Spinal cord (tissue), 9 donors: ENCODE measurements at regions not wholly inside any gene's neighbourhood (a gene's known extent, or its start where the extent isn't known, plus 50 kb on each side); places are given as distances from the start of the nearest gene placed in this dataset.

Source experiments
- DNase-seq, 6 donors: peaks; one replicate each; pipeline versions ENCODE4 v3.0.0 to v3.0.0-alpha.2; 2013 to 2015; ENCODE audit warnings: low spot score in 6 of 6, low read depth in 4 of 6
- H3K27ac ChIP-seq: one replicate; pipeline ENCODE4 v1.5.1; 2013; ENCODE audit warnings: low read depth, low read length, control low read depth
- H3K27me3 ChIP-seq: one replicate; pipeline ENCODE4 v1.6.1; 2013; ENCODE audit warnings: low read length; ENCODE audit not compliant: control insufficient read depth, insufficient read depth
- H3K36me3 ChIP-seq: one replicate; pipeline ENCODE4 v1.6.1; 2013; ENCODE audit warnings: low read length; ENCODE audit not compliant: control insufficient read depth, insufficient read depth
- H3K4me1 ChIP-seq: one replicate; pipeline ENCODE4 v1.6.1; 2013; ENCODE audit warnings: low read length; ENCODE audit not compliant: control insufficient read depth, insufficient read depth
- H3K4me3 ChIP-seq: one replicate; pipeline ENCODE4 v1.5.1; 2013; ENCODE audit warnings: low read depth, low read length, control low read depth
- H3K9me3 ChIP-seq: one replicate; pipeline ENCODE4 v1.6.1; 2013; ENCODE audit warnings: low read length; ENCODE audit not compliant: control insufficient read depth, insufficient read depth
- WGBS: methylation state at CpG from one replicate; pipeline ENCODE4 v1.1.5; 2013; ENCODE audit warnings: missing lambda C conversion rate; ENCODE audit not compliant: insufficient coverage; 5-methylcytosine and 5-hydroxymethylcytosine counted together
- donor health status: healthy.

DNA sequence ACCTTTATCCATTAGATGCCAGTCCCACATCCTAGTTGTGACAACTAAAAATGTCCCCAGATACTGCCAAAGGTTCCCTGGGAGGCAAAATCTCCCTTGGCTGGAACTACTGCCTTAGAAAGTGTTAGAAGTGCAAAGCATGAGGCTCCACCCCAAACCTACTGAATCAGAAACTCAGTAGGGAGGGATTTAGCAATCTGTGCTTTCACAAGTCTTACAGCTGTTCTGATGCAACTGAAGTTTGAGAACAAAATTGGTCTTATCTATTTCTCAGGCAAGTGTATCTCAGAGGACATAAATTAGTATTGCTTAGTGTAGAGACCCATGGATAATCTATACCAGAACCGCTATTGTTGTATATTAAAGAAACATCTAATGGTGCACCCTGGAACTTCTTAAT, 70.2 kb downstream of the CLDN1 start:
- no CpG with 5 or more reads among the region's 1 CpG for whole genome bisulfite sequencing
- H3K9me3 ChIP-seq = no peaks in the 10 kb centered on the region
- no peaks in the 10 kb centered on the region for H3K4me1 ChIP-seq
- H3K27me3 ChIP-seq = no peaks in the 10 kb centered on the region
- peak in 1 of 6 donors; percentile 29 for DNase-seq
- H3K36me3 ChIP-seq = no peaks in the 10 kb centered on the region
- H3K27ac ChIP-seq = no peak overlapping the region
- H3K4me3 ChIP-seq = no peak overlapping the region

DNA sequence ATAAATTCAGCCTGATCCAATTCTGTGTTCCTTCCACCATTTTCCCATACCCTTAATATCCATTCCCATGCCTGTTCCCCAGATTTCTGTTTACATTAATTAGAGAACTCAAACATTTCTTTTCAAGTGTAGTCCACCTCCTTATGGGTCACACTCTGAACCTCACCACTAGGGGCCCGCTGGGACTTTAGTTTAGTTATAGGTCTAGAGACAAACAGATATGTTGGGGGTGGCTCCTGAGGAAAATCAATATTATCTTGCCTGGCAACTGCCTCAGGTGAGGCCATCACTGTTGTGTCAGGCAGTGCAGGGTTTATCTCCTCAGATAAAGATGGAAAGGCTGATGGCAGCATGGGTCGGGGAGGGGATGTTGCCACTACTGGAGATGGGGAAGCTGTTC, 72.8 kb downstream of the CLDN1 start:
- Histone ChIP-seq H3K36me3 (no peaks in the 10 kb centered on the region), H3K4me1 (no peaks in the 10 kb centered on the region), H3K4me3 (no peak overlapping the region), H3K27ac (no peak overlapping the region), H3K9me3 (no peaks in the 10 kb centered on the region), H3K27me3 (no peaks in the 10 kb centered on the region)
- no peak for DNase-seq
- WGBS = 100% methylated on average over 1 of the region's 2 CpGs

DNA sequence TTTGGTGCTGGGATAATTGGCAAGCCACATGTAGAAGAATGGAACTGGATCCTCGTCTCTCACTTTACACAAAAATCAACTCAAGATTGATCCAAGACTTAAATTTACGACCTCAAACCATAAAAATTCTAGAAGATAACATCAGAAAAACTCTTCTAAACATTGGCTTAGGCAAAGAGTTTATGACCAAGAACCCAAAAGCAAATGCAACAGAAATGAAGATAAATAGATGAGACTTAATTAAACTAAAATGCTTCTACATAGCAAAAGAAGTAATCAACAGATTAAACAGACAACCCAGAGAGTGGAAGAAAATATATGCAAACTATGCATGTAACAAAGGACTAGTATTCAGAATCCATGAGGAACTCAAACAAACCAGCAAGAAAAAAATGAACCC, 80.1 kb downstream of the CLDN1 start:
- WGBS = no CpG with 5 or more reads among the region's 2 CpGs
- no peak overlapping the region for H3K4me3 ChIP-seq
- H3K27me3 ChIP-seq = no peaks in the 10 kb centered on the region
- H3K9me3 ChIP-seq = peaks cover 4% of the 10 kb centered on the region
- H3K36me3 ChIP-seq = no peaks in the 10 kb centered on the region
- H3K27ac ChIP-seq = no peak overlapping the region
- H3K4me1 ChIP-seq = no peaks in the 10 kb centered on the region
- no peak for DNase-seq

DNA sequence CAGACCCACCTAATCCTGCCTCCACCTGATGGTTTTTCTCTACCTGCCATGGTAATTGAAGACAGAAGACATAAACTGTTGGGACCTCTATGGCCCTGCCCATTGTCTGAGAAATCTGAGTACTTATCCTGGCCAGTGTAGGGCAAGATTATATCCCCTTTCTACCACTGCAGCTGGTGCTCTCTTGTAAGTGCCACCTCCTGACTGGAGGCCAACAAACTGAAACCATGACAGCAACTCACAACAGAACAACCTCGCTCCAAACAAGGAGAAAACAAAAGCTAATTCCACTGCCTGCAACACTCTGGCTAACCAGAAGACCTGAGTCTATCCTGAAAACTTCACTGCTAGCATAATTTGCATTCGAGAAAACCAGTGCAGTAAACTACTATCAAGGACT, 82.9 kb downstream of the CLDN1 start:
- H3K9me3 ChIP-seq = peaks cover 4% of the 10 kb centered on the region
- no peak overlapping the region for H3K4me3 ChIP-seq
- no peak overlapping the region for H3K27ac ChIP-seq
- H3K27me3 ChIP-seq = no peaks in the 10 kb centered on the region
- WGBS = 82% methylated on average over 2 of the region's 2 CpGs
- H3K4me1 ChIP-seq = no peaks in the 10 kb centered on the region
- no peaks in the 10 kb centered on the region for H3K36me3 ChIP-seq
- no peak for DNase-seq

DNA sequence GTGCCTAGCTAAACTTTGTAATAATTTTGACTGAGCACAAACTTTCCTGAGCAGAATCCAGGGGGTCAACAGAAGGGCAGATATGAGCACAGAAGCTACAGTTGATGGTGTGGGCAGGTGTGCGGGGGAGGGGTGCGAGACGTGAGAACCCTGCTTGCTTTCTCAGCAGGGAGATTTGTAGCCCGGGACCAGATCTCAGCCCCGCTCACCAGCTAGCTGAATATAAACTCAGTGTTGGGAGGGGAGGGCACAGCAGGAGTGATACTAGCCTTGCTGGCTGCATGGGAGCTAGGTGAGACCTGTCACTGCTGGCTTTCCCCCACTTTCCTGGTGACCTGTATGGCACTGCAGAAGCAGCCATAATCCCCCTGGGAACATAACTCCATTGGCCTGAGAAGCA, 83.4 kb downstream of the CLDN1 start:
- H3K36me3 ChIP-seq = no peaks in the 10 kb centered on the region
- no peak overlapping the region for H3K4me3 ChIP-seq
- DNase-seq = no peak
- H3K4me1 ChIP-seq = no peaks in the 10 kb centered on the region
- 81% methylated on average over 5 of the region's 5 CpGs for WGBS
- peaks cover 4% of the 10 kb centered on the region for H3K9me3 ChIP-seq
- no peaks in the 10 kb centered on the region for H3K27me3 ChIP-seq
- H3K27ac ChIP-seq = no peak overlapping the region

DNA sequence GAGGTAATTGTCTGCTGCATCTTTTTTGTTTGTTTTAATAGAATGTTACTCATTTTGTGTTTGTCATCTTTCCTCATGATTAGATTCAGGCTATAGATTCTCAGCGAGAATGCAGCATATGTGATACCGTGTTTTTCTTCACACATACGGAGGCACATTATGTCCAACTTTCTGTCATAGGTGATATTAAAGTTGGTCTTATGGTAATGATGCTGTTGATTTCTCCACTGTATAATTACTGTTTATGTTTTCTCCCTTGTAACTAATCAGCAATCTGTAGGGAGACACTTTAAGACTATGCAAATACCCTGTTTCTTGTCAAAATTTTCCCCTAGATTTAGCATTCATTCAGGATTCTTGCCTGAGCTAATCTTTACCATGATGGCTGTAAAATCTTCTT, 87.6 kb downstream of the CLDN1 start:
- WGBS = no CpG with 5 or more reads among the region's 3 CpGs
- Histone ChIP-seq H3K27me3 (no peaks in the 10 kb centered on the region), H3K4me1 (no peaks in the 10 kb centered on the region), H3K27ac (no peak overlapping the region), H3K4me3 (no peak overlapping the region), H3K36me3 (no peaks in the 10 kb centered on the region), H3K9me3 (no peaks in the 10 kb centered on the region)
- DNase-seq = peak in 1 of 6 donors; percentile 82

DNA sequence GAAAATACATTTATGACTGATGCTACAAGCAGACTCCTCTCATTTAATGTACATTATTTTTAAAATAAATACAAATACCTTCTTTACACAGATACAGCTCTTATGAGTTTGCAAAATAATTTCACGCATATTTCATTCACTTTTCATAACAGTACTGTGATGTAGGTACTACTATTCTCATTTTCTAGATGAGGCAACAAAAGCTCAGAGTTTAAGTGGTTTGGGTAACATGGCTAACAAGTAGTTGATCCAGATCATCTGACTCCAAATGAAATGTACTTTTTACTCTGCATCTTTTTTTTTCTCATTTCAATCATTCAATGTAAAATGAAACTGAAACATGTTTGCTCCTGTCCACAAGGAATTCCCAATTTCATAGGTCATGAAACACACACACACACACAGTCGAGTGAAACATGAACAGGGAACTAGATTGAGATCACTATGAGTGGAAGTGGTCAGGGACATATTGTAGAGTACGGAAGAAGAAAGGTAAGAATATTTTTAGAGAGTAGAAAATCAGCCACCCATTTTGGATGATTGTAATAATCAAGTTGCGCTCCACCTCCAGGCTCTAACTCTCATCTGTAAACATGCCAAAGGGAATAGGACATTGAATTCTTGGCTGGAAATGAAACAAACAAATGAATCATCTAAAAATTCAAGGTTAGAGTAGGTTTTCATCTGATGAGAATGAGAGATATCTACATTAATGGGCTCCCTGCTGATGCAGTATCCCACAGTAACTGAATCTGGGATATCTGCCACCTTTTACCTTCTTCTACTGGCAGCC, 92.4 kb downstream of the CLDN1 start:
- Histone ChIP-seq H3K4me1 (no peaks in the 10 kb centered on the region), H3K9me3 (no peaks in the 10 kb centered on the region), H3K27me3 (no peaks in the 10 kb centered on the region), H3K4me3 (no peak overlapping the region), H3K36me3 (no peaks in the 10 kb centered on the region), H3K27ac (no peak overlapping the region)
- no peak for DNase-seq
- no CpG with 5 or more reads among the region's 4 CpGs for WGBS

DNA sequence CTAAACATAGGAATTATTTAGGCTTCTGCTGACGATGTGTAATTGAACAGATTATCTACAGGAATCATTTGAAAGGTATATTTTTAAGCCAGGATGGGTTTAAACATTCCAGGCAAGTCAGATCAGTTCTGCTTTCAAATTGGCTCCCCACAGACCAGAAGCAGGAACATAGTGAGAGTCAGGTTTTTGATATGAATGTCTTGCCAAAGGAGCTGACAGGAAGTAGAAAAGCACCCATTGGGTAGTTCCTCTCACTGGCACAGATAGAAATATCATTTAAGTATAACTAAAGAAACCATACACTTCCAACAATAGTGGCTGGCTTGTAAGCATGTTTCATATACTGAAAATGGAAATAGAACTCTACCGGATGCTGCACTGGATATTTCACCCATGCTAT, 95.2 kb downstream of the CLDN1 start:
- 80% methylated on average over 1 of the region's 2 CpGs for WGBS
- DNase-seq = peak in 1 of 6 donors; percentile 38
- Histone ChIP-seq H3K4me1 (no peaks in the 10 kb centered on the region), H3K9me3 (no peaks in the 10 kb centered on the region), H3K27me3 (no peaks in the 10 kb centered on the region), H3K36me3 (no peaks in the 10 kb centered on the region), H3K27ac (no peak overlapping the region), H3K4me3 (no peak overlapping the region)

DNA sequence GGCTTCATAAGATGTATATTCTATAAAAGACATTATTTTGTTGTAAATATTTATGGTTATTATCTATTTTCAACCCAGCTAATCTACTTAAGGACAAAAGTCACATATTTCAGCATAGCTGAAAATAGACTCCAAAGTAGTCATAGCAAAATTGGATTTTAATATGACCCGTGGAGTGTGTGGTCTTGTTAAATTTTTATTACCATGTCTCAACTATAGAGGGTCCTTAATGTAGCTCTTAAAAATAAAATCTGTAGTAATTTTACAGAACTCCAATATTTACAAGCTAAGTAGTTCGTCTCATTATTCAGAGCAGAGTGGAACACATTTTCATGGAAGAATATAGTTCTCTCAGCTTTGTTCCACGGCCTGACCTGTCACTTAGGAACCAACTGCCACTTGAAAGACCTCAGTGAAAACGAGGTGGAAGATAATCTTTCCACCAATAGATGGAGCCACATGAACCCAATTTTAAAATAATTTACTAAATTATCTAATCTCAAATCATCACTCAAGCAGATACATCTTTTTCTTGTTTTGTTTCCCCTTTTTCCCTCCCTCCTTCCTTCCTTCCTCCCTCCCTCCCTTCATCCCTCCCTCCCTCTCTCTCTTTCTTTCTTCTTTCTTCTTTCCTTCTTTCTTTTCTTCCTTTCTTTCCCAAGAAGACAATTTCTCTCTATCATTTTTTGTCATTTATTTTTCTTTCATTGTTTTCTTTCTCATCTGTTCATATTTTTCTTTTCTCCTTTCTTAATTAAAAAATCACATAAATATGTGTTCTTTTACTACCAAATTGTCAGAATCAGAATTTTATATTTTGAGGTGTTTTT, 97.2 kb downstream of the CLDN1 start:
- WGBS = 0% methylated on average over 2 of the region's 4 CpGs
- no peaks in the 10 kb centered on the region for H3K27me3 ChIP-seq
- H3K36me3 ChIP-seq = no peaks in the 10 kb centered on the region
- no peak overlapping the region for H3K4me3 ChIP-seq
- H3K9me3 ChIP-seq = no peaks in the 10 kb centered on the region
- H3K4me1 ChIP-seq = no peaks in the 10 kb centered on the region
- DNase-seq = peak in 3 of 6 donors; percentile 6 to 68 (median 63)
- H3K27ac ChIP-seq = no peak overlapping the region

DNA sequence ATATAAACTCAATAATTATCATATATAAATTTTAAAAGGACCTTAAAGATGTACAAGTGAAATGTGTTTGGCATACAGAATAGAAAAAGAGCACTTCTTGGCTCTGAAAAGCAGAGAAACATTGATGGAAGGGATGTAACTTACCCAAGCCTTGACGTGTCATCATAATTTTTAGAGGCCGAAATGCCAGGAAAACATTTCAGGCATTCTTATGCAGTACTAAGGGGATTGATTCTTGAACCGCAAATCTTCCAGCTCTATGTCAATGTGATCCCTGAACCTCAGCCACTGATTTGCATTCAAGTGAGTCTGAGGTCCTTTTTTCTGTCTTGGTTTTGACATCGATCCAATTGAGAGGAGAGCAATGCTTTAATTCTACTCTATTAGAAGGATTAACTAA, 97.8 kb downstream of the CLDN1 start:
- 55% methylated on average over 2 of the region's 4 CpGs for WGBS

More for the DNA sequence above, 97.8 kb downstream of the CLDN1 start:
- Histone ChIP-seq H3K4me1 (no peaks in the 10 kb centered on the region), H3K27ac (no peak overlapping the region), H3K27me3 (no peaks in the 10 kb centered on the region), H3K4me3 (no peak overlapping the region), H3K36me3 (no peaks in the 10 kb centered on the region), H3K9me3 (no peaks in the 10 kb centered on the region)
- DNase-seq = peak in 2 of 6 donors; percentile 51 to 67
